ENCODE measurements at regions not wholly inside any gene's neighbourhood (a gene's known extent, or its start where the extent isn't known, plus 50 kb on each side); places are given as distances from the start of the nearest gene placed in this dataset.
A peak's percentile ranks its signal among the peaks of the same experiment; 100 is the strongest.

DNA sequence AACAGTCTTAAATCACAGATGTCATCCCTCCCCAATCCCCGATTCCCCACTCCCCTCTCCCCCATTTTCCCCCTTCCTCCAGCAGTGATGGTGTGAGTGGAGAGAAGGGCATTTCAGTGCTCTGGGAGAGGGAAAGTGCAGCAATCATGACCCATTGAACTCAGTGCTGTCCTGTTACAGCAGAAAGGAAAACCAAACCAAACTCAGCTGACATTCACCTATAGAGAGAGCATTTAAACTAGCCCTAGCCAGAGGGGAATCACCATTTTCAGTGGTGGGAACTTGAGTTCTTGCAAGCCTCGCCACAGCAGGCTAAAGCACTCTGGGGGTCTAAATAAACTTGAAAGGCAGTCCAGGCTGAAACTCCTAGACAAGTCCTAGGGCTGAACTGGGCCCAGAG lies 129.9 kb upstream of the COL21A1 start:
- no peak for DNase-seq

DNA sequence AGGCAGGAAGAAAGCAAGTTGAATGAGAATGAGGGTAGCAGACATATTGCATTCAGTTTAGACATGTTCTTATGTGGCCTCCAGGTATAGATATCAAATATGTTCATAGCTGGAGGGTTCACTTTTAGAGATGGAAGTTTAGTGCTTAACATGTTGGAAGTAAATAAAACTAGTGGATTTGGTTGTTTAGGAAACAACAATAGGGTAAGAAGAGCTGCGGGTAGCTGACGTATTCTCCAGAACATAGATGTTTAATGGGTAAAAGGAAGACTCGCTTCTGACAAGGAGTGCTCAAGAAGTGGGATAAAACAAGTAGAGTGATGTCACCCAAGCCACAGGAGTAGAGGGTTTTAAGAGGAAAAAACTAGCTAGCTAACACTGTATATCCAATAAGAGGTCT lies 128.4 kb upstream of the COL21A1 start:
- no peak for DNase-seq

DNA sequence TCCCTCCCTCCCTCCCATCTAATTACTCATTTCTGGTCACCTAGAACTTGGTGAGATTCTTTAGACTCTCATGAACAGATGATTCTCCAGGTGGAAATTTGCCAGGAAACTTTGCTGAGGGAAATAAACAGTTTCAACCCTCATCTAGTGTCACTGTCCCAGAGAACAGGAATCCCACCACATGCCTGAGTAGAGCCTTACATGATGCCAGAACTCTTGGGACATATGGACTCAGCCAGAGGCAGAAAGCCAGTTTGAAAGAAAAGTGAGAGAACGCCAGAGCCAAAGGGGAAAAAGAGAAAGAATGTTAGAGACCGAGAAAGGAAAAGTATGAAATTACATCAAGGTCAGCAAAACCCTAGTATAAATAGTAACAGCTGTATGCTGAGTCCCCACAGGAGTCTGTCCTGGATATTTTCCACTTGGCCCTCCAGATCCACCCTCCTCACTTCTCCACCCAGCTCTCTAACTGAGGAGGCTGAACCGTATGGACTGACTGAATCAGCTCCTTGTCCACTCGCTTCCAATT lies 127.5 kb upstream of the COL21A1 start:
- DNase-seq: peak; percentile 70

DNA sequence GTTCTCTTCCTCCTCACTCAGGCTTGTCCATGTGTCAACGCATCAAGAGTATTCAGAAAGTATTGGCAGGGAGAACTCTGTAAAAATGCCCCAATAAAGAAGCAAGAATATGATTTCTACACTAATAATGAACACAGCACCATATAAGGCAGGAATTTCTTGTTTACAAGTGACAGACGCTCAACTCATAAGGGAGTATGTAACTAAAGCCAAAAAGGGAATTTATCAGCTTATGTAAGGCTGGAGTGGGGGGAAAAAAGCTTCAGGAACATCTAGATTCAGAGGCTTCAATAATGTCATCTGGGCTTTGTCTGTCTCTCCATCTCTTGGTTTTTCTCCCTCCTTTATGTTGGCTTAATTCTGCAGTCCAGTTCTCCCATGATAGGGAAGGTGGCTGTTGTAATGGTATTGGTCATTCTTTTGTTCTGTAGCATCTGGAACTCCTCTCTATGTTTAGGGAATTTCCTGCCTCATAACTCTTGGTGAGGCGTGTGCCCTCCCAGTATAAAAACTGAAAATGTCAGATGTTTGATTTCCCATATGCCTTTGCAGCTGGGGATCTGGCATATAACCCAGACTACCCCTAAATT lies 125.1 kb upstream of the COL21A1 start:
- no peak for DNase-seq

DNA sequence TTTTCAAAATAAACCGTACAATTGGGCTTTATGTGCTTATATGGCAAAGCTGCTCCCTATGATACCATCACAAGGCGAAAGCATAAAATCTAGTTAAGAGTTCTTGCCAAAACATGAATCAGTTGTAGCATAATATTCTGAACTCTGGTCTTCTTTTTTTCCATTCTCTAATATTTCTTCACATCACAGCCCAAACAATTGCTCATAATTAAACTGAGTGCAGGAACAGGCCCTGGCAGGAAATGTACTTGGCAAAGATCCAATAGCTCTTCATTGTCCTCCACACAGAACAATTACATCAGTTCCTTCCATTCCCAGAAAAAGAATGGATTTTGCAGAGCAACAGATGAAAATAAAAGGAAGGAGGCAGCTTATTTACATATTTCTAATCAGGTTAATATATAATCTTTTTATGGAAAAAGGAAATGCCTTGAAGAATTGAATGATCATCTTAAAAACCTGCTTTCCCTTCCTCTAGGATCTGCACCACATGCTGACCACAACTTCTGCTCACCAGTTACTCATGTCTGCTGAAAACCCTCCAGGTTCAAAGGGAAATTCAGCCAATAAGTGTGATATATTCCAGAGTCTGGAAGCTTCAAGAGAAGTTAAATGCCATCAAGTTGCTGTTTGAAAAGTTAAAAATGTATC lies 123.3 kb upstream of the COL21A1 start:
- peak; percentile 89 for DNase-seq

DNA sequence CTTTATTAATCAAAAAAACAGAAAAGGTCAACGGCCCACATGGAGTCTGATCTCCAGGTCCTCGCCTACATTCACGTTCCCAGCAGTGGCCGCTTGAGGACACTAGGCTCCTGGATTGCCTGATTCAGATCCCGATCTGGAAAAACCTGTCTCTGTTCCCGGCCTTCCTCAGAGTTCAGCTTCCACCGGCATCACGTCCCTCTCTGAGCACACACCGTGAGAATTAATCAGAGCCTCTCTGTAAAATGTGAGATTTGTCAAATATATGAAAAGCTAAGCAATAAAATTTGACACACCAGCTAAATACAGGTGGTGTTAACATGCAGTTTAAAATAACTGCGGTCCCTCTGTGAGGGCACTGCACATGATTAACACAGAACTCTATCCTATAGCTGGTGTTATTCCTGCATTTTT lies 122.8 kb upstream of the COL21A1 start:
- DNase-seq: no peak

DNA sequence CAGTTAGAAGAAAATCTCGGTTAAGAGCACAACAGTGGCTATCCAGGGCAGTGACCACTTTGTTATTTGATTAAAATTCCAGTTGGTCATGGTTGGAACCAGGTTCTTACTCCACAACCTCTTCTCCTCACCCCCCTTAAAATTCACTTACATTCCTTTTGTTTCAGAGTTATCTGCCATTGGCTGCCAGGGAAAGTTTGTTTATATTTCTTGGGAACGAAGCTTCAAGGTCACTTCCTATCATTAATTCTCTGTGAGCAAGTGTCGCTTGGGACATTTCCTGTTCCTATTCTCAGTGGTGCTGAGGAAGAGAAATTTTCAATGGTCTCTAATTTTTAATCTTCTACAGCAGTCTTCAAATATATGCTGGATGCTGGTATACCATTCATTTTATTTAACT lies 121.1 kb upstream of the COL21A1 start:
- DNase-seq: no peak

DNA sequence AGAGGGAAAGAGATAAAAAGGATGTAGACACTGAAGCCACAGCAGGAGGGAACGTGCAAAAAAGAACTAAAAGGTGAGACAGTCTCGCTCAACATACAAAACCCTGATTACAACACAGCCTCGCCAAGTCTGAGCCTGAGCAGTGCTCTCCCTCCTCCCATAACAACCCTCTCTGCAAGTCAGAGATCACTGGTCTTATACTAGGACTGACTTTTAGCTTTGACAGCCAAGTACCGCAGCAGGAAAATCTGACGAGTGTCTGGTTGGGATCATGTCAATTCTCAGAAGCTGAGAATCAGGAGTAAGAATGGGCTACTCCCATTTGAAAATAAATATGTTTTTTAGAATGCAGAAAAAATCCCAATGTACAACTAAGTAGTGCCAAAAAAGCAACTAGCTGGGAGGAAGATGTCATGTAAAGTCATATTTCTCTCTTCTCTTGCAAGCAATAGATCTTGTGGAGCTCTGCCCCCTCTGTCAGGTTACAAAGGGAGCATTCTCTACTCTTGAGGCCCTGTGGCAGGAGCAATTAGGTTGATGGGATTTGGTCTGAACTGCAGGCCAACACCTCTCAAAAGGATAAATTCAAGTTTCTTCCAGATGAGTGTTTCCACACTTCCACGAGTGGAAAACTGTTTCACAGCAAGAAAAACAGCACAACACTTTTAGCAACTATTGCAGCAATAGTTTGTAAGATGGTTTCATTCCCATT lies 118.9 kb upstream of the COL21A1 start:
- no peak for DNase-seq

DNA sequence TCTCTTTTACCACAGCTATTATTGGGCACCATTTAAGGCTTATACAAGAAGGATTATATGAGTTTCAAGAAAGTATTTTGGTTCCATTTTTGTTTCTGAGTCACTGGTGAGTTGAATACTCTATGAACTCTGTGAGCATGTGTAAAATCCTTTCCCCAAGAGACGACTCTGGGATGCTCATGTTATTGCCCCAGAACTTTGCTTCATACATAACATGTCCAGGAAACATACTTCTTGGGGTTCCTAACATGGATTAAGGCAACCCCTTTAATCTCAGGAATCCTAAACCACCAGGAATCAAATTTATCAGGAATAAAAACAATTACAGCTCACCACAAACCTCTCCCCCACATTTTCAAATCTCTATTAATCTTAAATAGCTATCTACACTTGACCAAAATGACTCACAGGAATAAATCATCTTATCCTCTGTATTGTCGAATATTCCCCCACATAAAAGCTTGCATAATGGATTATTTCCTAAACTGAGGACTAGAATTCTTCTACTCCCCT lies 117.5 kb upstream of the COL21A1 start:
- peak; percentile 92 for DNase-seq

DNA sequence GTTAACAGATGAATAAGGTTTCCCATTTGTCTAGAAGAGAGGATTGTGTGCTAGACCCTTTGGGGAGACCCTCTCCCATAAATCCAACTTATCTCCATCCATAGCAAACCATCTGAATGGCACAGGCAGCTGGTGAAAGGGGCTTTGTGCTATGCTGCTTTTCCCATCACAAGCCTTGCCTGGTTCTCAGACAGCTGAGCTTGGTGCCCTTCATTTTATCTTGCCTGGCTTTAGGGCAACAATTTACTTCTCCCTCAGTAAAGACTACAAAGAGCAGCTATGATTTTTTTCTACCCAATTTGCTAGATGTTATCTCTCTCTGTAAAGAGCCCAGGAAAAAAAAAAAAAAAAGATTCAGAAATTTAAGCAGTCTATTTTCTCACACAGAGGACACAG lies 117.0 kb upstream of the COL21A1 start:
- no peak for DNase-seq

DNA sequence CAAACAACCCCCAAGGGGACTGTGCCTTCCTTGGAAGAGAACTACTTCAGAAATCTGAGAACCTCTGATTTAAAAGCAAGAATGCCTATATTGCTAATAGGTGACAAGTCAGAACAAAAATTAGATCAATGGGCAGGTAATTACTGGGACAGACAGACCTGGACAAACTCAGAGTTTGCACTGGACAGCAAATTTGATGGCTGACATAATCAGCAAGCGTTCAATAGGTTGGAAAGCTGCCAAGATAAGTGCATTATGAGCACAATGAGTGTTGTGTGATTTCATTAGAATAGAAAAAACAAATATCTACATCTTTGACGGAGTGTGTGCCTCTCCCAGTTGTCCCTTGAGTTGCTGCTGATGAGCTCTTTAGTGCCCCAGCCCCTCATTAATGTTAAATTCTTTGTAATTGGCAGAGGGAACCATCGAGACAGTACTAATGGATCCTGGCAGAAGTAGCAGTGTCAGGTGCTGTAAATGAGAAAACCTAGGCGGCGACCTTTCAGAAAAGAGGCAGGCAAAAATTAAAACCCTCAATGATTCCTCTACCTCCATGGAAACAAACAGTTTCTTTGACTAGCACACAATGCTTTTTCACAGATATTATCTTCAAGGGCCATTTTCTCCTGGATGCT lies 116.5 kb upstream of the COL21A1 start:
- no peak for DNase-seq

DNA sequence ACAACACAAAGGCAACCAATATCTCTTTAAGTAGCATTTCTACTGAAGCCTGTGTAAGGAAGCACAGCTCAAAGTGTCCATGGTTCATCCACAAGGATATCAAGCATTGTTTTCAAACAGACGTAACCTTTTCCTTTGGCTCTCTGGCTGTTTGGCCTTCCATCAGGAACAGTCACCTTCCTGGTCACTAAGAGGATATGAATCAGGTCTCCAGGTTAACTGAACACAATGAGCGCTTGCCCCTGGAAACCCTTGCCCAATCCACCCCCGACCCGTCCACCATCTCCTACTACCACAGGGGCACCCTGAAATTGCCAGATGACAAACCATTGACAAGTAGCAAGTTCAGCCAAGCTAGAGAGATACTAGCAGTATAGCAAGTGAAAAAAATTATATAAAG lies 114.4 kb upstream of the COL21A1 start:
- no peak for DNase-seq

DNA sequence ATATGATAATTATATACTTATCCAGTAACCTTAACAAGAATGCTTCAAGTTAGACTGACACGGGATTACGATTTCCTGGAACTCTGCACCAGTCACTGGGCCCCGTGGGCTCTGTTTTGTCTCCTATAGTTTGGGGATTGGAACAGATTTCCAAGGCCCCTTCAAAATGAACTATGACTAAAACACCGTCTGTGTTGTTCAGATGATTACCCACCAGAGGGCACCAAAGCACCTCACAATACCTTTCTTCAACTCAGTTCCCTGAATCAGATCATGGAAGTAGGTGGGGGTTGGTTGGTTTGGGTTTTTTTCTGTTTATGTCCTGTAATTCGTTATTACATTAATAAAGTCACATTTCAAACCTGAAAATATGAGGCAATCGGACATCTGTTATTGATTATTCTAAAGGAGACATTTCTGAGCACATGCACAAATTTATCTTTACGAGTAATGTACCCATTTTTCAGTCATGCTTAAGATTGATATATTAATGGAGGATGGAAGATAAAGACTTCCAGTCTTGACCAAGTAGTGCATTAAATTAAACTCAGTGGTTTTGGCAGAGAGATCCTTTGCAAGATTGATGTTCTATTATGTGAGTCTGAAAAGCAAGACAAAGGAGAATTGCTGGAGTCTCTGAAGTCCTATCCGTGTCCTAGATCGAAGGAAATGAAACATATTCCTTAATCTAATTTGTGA lies 112.0 kb upstream of the COL21A1 start:
- peak; percentile 71 for DNase-seq

DNA sequence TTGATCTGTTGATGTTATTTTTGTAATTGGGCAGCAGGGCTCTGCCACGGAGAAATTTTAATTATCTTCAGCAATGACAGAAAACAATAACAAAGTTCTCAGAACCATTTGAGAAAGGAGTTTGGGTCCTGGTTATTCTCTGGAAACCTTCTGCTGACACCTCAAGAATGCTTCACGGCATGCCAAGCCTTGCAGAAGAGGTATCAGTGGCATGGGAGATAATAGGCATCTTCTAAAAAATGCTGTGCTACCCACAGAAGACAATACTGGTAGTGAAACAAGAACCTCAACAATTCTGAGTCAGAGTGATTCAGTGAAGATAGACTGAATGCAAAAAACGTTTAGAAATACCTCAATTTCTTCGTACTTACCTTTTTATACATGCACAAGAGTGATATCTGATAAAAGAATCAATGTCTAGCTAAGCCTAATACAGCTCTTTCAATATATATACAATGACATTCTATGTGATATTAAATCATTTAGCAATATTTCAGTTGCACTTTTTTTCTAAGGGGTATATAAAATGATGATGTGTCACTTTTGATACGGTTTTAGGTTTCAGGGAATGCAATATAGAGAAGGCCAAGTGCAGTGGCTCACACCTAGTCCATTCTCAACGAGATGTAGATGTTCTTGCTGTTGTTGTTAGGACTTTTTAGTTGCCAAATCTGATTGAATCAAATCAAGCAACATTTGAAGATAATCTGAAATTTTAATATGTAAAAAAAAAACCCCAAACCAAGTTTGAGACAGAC lies 110.4 kb upstream of the COL21A1 start:
- DNase-seq: peak; percentile 35

DNA sequence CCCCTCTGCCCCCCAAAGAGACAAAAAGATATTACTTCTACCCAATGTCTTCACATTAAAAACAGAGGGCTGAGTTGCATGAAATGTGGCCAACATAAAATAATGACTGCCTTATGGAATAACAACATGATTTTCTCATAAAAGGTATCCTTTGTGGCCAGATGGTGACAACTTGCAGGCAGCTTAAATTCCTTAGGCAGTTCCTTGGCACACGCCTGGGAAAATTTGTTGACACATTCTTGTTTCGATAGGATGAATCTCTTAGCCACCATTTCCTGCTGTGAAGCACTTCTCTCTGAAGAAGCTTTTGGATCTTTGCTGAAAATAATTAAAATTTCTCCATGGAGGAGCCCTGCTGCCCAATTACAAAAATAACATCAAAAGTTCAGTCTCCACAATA lies 109.0 kb upstream of the COL21A1 start:
- peak; percentile 81 for DNase-seq

DNA sequence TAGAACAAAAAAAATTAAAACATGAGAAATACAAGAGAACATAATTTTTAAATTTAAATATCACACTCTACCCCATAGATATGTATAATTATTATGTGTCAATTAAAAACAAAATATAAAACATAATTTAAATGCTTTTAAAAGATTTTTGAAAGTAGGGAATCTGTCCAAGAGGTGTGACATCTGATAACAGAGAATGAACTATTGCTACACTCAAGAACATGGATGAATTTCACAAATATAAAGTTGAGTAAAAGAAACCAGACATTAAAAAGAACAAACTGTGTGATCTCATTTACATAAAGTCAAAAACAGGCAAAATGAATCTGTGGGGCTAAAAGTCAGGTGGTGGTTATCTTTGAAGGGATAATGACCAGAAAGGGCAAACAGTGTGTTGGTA lies 106.5 kb upstream of the COL21A1 start:
- no peak for DNase-seq

DNA sequence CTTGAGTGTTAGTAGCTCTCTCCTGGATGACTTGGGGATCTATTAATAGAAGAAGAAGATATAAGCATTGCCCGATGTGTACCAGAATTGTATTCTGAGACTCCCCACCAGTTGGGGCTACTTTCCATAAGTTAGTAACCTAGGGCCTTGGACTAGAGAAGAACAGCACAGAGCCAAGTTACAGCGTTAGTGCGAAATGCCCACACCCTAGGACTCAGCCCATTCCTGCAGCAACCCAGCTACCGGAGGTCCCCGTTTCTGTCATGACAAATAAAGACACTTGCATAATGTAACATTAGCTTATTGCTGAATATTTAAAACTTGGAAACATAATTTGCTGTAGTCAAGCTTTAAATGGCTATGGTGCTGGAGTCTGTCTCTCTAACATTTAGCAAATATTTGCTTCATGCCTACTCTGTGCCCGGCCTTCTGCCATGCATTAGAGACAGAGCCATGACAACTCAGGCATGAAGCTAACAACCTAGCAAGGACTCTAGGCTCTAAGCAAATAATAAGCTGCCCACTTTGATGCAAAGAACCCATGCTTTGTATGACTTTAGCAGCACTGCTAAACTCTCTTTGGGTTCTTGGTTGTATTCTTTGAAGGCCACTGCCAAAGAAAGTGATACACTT lies 103.4 kb upstream of the COL21A1 start:
- no peak for DNase-seq

DNA sequence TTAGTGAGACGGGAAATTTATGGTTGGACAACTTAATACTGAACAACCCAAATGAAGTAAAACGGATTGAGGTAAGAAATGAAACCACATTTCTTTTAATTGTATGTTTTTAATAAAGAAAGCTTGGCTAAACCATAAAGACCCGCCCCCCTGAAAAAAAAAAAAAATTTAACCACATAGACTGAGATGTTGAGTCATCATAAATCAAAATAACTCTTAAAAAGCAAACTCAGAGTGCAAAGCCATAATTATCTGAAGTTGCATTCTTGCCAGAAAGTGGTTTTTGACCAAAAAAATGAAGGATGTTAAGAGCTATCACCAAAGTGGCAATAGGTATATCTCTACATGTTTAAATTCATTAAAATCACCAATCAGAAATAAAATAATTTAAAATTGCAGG lies 101.8 kb upstream of the COL21A1 start:
- DNase-seq: peak; percentile 89

DNA sequence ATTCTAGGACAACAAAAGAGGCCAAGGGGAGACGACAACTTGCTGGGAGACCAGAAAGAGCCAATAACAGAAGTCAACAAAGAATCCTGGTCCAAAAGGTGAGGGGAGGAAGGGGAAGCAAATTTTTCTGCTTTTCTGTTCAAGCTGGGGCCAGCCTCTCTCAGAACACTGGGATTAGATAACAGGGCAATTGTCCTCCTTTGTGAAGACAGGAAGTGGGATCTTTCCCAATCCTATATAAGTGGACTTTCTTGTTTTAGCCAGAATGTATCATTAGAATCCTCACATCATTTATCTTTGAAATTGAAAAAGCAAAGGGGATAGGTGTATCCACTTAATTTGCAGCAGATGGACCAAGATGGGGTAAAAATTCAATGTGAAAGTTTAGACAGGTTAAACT lies 101.2 kb upstream of the COL21A1 start:
- no peak for DNase-seq

DNA sequence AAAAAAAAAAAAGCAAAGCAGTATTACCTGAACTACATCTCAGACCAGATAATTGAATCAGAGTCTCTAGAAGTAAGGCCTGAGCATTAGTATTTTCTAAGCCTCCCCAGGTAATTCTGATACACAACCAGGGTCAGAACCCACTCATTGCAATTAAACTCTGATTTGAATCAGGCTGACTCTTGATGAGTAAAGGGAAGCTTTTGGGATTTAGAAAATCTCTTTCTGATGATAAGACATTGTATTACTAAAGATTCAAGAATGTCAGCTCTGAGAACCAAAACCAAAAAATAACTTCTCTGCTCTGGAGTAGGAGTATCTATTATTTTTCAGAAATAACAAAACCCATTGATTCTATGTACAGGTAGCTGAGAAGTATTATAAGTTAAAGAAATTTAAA lies 100.1 kb upstream of the COL21A1 start:
- peak; percentile 80 for DNase-seq

DNA sequence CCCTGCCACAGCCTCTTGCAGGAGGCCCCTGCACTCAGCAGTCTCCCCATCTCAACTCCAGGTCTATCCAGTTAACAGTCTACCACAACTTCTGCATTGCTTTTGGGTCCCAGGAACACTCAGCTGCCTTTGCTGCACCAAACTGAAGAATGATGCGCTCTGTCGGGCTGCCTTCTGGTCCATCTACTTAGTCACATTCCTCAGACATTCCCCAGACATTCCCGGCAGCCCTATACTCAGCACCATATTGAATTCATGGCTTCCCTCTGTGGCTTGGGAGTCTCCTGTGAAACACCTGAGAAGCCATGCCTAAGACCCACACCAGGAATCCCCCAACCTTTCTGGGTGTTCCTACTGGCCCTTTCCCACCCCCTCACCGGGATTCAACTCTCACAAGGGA lies 99.6 kb upstream of the COL21A1 start:
- peak; percentile 51 for DNase-seq

Data from fibroblast of skin of right quadriceps (primary cell).